ENCODE measurements at regions not wholly inside any gene's neighbourhood (a gene's known extent, or its start where the extent isn't known, plus 50 kb on each side); places are given as distances from the start of the nearest gene placed in this dataset.

DNA sequence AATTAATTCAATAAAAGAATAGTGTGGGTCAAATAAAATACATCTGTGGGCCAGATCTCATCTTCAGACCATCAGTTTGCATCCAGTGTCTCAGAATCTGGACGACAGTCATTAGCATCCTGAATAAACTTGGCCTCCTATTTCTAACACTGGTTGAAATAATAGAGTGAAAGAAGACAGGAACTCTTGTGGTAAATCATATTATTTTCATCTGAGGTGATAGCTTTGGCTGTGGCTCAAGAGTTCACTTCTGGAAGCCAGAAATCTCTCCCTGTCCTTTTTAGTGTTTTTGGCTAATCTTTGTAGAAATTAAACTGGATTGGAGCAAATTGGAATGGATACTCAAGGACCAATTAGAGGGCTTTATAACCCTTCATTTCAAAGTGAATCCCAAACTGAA lies 63.4 kb upstream of the HMHB1 start:
- peaks cover 14% of the 10 kb centered on the region for H3K9me3 Mint-ChIP-seq
- CTCF ChIA-PET, result no interaction called here
- H3K27me3 Mint-ChIP-seq (ENCODE audit: low read depth), result no peaks in the 10 kb centered on the region
- POLR2A ChIA-PET, result no interaction called here
- TF ChIP-seq, protein P1, sequence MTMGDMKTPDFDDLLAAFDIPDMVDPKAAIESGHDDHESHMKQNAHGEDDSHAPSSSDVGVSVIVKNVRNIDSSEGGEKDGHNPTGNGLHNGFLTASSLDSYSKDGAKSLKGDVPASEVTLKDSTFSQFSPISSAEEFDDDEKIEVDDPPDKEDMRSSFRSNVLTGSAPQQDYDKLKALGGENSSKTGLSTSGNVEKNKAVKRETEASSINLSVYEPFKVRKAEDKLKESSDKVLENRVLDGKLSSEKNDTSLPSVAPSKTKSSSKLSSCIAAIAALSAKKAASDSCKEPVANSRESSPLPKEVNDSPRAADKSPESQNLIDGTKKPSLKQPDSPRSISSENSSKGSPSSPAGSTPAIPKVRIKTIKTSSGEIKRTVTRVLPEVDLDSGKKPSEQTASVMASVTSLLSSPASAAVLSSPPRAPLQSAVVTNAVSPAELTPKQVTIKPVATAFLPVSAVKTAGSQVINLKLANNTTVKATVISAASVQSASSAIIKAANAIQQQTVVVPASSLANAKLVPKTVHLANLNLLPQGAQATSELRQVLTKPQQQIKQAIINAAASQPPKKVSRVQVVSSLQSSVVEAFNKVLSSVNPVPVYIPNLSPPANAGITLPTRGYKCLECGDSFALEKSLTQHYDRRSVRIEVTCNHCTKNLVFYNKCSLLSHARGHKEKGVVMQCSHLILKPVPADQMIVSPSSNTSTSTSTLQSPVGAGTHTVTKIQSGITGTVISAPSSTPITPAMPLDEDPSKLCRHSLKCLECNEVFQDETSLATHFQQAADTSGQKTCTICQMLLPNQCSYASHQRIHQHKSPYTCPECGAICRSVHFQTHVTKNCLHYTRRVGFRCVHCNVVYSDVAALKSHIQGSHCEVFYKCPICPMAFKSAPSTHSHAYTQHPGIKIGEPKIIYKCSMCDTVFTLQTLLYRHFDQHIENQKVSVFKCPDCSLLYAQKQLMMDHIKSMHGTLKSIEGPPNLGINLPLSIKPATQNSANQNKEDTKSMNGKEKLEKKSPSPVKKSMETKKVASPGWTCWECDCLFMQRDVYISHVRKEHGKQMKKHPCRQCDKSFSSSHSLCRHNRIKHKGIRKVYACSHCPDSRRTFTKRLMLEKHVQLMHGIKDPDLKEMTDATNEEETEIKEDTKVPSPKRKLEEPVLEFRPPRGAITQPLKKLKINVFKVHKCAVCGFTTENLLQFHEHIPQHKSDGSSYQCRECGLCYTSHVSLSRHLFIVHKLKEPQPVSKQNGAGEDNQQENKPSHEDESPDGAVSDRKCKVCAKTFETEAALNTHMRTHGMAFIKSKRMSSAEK (CRISPR knock-in tag; IDR thresholded peaks at IDR 0.05; ENCODE audit: borderline replicate concordance), result no peak
- TF ChIP-seq NR3C1 (CRISPR knock-in tag; conservative IDR thresholded peaks at IDR 0.05; ENCODE audit: low read depth) (no peak), TEAD1 (CRISPR knock-in tag; IDR thresholded peaks at IDR 0.05) (no peak), NR2C2 (CRISPR knock-in tag; IDR thresholded peaks at IDR 0.05) (no peak), ZNF138 (CRISPR knock-in tag; conservative IDR thresholded peaks at IDR 0.05) (no peak), ELF4 (CRISPR knock-in tag; IDR thresholded peaks at IDR 0.05; ENCODE audit: low read depth) (no peak)
- TF ChIP-seq, protein P2, sequence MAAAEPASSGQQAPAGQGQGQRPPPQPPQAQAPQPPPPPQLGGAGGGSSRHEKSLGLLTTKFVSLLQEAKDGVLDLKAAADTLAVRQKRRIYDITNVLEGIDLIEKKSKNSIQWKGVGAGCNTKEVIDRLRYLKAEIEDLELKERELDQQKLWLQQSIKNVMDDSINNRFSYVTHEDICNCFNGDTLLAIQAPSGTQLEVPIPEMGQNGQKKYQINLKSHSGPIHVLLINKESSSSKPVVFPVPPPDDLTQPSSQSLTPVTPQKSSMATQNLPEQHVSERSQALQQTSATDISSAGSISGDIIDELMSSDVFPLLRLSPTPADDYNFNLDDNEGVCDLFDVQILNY (CRISPR knock-in tag; IDR thresholded peaks at IDR 0.05), result no peak
- TF ChIP-seq, protein P3, sequence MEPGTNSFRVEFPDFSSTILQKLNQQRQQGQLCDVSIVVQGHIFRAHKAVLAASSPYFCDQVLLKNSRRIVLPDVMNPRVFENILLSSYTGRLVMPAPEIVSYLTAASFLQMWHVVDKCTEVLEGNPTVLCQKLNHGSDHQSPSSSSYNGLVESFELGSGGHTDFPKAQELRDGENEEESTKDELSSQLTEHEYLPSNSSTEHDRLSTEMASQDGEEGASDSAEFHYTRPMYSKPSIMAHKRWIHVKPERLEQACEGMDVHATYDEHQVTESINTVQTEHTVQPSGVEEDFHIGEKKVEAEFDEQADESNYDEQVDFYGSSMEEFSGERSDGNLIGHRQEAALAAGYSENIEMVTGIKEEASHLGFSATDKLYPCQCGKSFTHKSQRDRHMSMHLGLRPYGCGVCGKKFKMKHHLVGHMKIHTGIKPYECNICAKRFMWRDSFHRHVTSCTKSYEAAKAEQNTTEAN (CRISPR knock-in tag; IDR thresholded peaks at IDR 0.05), result no peak
- TF ChIP-seq, protein P4, sequence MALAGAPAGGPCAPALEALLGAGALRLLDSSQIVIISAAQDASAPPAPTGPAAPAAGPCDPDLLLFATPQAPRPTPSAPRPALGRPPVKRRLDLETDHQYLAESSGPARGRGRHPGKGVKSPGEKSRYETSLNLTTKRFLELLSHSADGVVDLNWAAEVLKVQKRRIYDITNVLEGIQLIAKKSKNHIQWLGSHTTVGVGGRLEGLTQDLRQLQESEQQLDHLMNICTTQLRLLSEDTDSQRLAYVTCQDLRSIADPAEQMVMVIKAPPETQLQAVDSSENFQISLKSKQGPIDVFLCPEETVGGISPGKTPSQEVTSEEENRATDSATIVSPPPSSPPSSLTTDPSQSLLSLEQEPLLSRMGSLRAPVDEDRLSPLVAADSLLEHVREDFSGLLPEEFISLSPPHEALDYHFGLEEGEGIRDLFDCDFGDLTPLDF (CRISPR knock-in tag; IDR thresholded peaks at IDR 0.05), result no peak
- TF ChIP-seq, protein P5, sequence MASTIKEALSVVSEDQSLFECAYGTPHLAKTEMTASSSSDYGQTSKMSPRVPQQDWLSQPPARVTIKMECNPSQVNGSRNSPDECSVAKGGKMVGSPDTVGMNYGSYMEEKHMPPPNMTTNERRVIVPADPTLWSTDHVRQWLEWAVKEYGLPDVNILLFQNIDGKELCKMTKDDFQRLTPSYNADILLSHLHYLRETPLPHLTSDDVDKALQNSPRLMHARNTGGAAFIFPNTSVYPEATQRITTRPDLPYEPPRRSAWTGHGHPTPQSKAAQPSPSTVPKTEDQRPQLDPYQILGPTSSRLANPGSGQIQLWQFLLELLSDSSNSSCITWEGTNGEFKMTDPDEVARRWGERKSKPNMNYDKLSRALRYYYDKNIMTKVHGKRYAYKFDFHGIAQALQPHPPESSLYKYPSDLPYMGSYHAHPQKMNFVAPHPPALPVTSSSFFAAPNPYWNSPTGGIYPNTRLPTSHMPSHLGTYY (CRISPR knock-in tag; IDR thresholded peaks at IDR 0.05), result no peak
- TF ChIP-seq, protein P6, sequence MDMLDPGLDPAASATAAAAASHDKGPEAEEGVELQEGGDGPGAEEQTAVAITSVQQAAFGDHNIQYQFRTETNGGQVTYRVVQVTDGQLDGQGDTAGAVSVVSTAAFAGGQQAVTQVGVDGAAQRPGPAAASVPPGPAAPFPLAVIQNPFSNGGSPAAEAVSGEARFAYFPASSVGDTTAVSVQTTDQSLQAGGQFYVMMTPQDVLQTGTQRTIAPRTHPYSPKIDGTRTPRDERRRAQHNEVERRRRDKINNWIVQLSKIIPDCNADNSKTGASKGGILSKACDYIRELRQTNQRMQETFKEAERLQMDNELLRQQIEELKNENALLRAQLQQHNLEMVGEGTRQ (CRISPR knock-in tag; IDR thresholded peaks at IDR 0.05), result no peak
- TF ChIP-seq, protein P7, sequence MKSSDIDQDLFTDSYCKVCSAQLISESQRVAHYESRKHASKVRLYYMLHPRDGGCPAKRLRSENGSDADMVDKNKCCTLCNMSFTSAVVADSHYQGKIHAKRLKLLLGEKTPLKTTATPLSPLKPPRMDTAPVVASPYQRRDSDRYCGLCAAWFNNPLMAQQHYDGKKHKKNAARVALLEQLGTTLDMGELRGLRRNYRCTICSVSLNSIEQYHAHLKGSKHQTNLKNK (CRISPR knock-in tag; IDR thresholded peaks at IDR 0.05), result no peak
- TF ChIP-seq, protein P8, sequence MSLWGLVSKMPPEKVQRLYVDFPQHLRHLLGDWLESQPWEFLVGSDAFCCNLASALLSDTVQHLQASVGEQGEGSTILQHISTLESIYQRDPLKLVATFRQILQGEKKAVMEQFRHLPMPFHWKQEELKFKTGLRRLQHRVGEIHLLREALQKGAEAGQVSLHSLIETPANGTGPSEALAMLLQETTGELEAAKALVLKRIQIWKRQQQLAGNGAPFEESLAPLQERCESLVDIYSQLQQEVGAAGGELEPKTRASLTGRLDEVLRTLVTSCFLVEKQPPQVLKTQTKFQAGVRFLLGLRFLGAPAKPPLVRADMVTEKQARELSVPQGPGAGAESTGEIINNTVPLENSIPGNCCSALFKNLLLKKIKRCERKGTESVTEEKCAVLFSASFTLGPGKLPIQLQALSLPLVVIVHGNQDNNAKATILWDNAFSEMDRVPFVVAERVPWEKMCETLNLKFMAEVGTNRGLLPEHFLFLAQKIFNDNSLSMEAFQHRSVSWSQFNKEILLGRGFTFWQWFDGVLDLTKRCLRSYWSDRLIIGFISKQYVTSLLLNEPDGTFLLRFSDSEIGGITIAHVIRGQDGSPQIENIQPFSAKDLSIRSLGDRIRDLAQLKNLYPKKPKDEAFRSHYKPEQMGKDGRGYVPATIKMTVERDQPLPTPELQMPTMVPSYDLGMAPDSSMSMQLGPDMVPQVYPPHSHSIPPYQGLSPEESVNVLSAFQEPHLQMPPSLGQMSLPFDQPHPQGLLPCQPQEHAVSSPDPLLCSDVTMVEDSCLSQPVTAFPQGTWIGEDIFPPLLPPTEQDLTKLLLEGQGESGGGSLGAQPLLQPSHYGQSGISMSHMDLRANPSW (CRISPR knock-in tag; conservative IDR thresholded peaks at IDR 0.05; ENCODE audit: low read depth), result no peak
- TF ChIP-seq, protein P9, sequence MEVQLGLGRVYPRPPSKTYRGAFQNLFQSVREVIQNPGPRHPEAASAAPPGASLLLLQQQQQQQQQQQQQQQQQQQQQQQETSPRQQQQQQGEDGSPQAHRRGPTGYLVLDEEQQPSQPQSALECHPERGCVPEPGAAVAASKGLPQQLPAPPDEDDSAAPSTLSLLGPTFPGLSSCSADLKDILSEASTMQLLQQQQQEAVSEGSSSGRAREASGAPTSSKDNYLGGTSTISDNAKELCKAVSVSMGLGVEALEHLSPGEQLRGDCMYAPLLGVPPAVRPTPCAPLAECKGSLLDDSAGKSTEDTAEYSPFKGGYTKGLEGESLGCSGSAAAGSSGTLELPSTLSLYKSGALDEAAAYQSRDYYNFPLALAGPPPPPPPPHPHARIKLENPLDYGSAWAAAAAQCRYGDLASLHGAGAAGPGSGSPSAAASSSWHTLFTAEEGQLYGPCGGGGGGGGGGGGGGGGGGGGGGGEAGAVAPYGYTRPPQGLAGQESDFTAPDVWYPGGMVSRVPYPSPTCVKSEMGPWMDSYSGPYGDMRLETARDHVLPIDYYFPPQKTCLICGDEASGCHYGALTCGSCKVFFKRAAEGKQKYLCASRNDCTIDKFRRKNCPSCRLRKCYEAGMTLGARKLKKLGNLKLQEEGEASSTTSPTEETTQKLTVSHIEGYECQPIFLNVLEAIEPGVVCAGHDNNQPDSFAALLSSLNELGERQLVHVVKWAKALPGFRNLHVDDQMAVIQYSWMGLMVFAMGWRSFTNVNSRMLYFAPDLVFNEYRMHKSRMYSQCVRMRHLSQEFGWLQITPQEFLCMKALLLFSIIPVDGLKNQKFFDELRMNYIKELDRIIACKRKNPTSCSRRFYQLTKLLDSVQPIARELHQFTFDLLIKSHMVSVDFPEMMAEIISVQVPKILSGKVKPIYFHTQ (CRISPR knock-in tag; IDR thresholded peaks at IDR 0.05), result no peak
- TF ChIP-seq, protein P10, sequence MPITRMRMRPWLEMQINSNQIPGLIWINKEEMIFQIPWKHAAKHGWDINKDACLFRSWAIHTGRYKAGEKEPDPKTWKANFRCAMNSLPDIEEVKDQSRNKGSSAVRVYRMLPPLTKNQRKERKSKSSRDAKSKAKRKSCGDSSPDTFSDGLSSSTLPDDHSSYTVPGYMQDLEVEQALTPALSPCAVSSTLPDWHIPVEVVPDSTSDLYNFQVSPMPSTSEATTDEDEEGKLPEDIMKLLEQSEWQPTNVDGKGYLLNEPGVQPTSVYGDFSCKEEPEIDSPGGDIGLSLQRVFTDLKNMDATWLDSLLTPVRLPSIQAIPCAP (CRISPR knock-in tag; IDR thresholded peaks at IDR 0.05), result no peak
- TF ChIP-seq, protein P11, sequence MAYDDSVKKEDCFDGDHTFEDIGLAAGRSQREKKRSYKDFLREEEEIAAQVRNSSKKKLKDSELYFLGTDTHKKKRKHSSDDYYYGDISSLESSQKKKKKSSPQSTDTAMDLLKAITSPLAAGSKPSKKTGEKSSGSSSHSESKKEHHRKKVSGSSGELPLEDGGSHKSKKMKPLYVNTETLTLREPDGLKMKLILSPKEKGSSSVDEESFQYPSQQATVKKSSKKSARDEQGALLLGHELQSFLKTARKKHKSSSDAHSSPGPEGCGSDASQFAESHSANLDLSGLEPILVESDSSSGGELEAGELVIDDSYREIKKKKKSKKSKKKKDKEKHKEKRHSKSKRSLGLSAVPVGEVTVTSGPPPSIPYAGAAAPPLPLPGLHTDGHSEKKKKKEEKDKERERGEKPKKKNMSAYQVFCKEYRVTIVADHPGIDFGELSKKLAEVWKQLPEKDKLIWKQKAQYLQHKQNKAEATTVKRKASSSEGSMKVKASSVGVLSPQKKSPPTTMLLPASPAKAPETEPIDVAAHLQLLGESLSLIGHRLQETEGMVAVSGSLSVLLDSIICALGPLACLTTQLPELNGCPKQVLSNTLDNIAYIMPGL (CRISPR knock-in tag; IDR thresholded peaks at IDR 0.05), result no peak
- ATAC-seq (no peak), DNase-seq (ENCODE audit: low spot score) (no peak)
- no peak overlapping the region for H3K4me3 Mint-ChIP-seq
- no peak overlapping the region for H3K27ac Mint-ChIP-seq
- peaks cover 14% of the 10 kb centered on the region for H3K4me1 Mint-ChIP-seq
- H3K36me3 Mint-ChIP-seq, result peaks cover 5% of the 10 kb centered on the region; the same call in 1 of the 2 replicates
